ENCODE measurements at regions not wholly inside any gene's neighbourhood (a gene's known extent, or its start where the extent isn't known, plus 50 kb on each side); places are given as distances from the start of the nearest gene placed in this dataset.

- TF ChIP-seq POLR2A (IDR thresholded peaks at IDR 0.05) = no peak
- TF ChIP-seq, protein P1, sequence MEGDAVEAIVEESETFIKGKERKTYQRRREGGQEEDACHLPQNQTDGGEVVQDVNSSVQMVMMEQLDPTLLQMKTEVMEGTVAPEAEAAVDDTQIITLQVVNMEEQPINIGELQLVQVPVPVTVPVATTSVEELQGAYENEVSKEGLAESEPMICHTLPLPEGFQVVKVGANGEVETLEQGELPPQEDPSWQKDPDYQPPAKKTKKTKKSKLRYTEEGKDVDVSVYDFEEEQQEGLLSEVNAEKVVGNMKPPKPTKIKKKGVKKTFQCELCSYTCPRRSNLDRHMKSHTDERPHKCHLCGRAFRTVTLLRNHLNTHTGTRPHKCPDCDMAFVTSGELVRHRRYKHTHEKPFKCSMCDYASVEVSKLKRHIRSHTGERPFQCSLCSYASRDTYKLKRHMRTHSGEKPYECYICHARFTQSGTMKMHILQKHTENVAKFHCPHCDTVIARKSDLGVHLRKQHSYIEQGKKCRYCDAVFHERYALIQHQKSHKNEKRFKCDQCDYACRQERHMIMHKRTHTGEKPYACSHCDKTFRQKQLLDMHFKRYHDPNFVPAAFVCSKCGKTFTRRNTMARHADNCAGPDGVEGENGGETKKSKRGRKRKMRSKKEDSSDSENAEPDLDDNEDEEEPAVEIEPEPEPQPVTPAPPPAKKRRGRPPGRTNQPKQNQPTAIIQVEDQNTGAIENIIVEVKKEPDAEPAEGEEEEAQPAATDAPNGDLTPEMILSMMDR (IDR thresholded peaks at IDR 0.05) = no peak
Observed at GRCh38 chr12:40431169-40431568, 206.4 kb downstream of the LRRK2 start.
